Activated CD8-positive, alpha-beta T cell treated with anti-CD3 and anti-CD28 coated beads for 36 hours (primary cell): ENCODE measurements at regions not wholly inside any gene's neighbourhood (a gene's known extent, or its start where the extent isn't known, plus 50 kb on each side); places are given as distances from the start of the nearest gene placed in this dataset.

Source experiments
- ATAC-seq: fragments of 200-7000 bp; cut with Tn5 transposase; one replicate; pipeline ENCODE4 v1.10.0; 2021; ENCODE audit warnings: mild to moderate bottlenecking, moderate library complexity
- CTCF ChIA-PET: fragments of 350-600 bp; sonication (Branson Sonifier 250); formaldehyde crosslinking; loops from one replicate; lab custom pipeline; 2021; ENCODE audit warnings: antibody characterized with exemption; lab: Charles Lee
- POLR2A ChIA-PET: fragments of 350-600 bp; sonication (Branson Sonifier 250); formaldehyde crosslinking; loops from one replicate; lab custom pipeline; 2021; ENCODE audit warnings: antibody characterized with exemption; lab: Charles Lee
- DNase-seq: peaks from one replicate; pipeline ENCODE4 v3.0.0-alpha.2; 2020
- H3K27ac Mint-ChIP-seq: one replicate; pipeline ENCODE4 v1.8.0; 2021; ENCODE audit warnings: mild to moderate bottlenecking, mixed read lengths
- H3K27me3 Mint-ChIP-seq: one replicate; pipeline ENCODE4 v1.8.0; 2021; ENCODE audit warnings: mixed read lengths
- H3K36me3 Mint-ChIP-seq: one replicate; pipeline ENCODE4 v1.8.0; 2021; ENCODE audit warnings: low read depth, mixed read lengths
- H3K4me1 Mint-ChIP-seq: one replicate; pipeline ENCODE4 v1.8.0; 2021; ENCODE audit warnings: low read depth, mixed read lengths
- H3K4me3 Mint-ChIP-seq: one replicate; pipeline ENCODE4 v1.8.0; 2021; ENCODE audit warnings: mild to moderate bottlenecking, moderate library complexity, mixed read lengths
- H3K9me3 Mint-ChIP-seq: one replicate; pipeline ENCODE4 v1.8.0; 2021; ENCODE audit warnings: mixed read lengths
- intact Hi-C: fragments of 100-400 bp; cut with micrococcal nuclease; formaldehyde crosslinking; loops from one replicate; pipeline ENCODE4 v1.10.0; 2022
- TF ChIP-seq, protein P1 (sequence below): fragments of 200-600 bp; IDR thresholded peaks from one replicate; pipeline ENCODE4 v1.8.0; 2022; ENCODE audit warnings: antibody characterized with exemption, mild to moderate bottlenecking

DNA sequence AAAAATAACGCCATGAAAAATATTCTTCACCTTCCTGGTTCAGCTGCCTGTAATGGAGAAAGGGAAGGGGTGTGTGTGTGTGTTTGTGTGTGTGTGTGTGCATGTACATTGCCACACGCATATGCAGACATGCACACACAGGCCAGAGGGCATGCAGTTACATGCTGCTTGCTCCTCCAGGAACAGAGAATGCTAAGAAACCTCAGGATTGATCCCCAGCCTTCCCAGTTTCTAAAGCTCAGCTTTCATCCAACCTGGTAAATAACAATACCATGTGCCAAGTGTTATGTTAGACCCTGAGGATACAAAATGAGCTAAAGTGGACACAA is 241.7 kb downstream of the SPTSSA start:
- H3K27me3 Mint-ChIP-seq: peaks cover 10% of the 10 kb centered on the region
- ATAC-seq (no peak), DNase-seq (no peak)
- intact Hi-C loops: no loop called here
- H3K4me3 Mint-ChIP-seq: no peak overlapping the region
- POLR2A ChIA-PET: no interaction called here
- CTCF ChIA-PET: no interaction called here
- TF ChIP-seq, protein P1, sequence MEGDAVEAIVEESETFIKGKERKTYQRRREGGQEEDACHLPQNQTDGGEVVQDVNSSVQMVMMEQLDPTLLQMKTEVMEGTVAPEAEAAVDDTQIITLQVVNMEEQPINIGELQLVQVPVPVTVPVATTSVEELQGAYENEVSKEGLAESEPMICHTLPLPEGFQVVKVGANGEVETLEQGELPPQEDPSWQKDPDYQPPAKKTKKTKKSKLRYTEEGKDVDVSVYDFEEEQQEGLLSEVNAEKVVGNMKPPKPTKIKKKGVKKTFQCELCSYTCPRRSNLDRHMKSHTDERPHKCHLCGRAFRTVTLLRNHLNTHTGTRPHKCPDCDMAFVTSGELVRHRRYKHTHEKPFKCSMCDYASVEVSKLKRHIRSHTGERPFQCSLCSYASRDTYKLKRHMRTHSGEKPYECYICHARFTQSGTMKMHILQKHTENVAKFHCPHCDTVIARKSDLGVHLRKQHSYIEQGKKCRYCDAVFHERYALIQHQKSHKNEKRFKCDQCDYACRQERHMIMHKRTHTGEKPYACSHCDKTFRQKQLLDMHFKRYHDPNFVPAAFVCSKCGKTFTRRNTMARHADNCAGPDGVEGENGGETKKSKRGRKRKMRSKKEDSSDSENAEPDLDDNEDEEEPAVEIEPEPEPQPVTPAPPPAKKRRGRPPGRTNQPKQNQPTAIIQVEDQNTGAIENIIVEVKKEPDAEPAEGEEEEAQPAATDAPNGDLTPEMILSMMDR: no peak
- peaks cover 7% of the 10 kb centered on the region for H3K4me1 Mint-ChIP-seq
- H3K27ac Mint-ChIP-seq: no peak overlapping the region
- H3K36me3 Mint-ChIP-seq: no peaks in the 10 kb centered on the region
- H3K9me3 Mint-ChIP-seq: no peaks in the 10 kb centered on the region

DNA sequence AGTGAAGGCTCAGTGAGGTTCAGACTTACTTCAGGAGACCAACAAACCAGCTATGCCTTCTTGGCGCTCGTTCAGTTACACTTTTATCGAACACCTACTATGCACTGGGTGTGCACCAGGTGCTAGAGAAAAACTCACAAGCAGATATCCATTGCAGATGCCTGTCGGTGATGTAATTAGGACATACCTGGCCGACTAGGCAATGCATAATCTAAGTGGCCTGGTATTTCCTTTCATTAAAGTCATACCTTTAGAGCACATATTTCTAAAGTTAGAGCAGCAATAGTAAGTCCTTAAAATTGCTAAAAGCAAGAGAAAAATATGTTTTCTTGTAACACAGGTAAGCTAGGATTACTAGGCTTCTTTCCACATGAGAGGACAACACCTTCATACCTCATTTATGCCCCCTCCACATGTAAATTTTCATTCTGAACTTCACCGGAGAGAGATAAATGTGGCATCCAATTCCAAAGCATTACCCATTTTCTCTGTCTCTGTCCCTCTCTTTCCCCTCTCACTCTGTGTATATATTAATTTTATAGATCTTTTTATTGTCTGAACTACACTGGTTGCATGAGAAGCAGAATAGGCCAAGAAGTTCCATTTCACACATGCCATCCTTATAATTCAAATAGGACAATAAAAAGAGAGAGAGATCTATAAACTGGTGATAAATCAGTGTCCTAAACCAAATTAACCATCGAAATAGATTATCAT is 242.2 kb downstream of the SPTSSA start:
- intact Hi-C loops: no loop called here
- CTCF ChIA-PET: no interaction called here
- H3K4me1 Mint-ChIP-seq: peaks cover 7% of the 10 kb centered on the region
- POLR2A ChIA-PET: no interaction called here
- no peak overlapping the region for H3K4me3 Mint-ChIP-seq
- DNase-seq: no peak
- ATAC-seq: no peak
- H3K27me3 Mint-ChIP-seq: peaks cover 10% of the 10 kb centered on the region
- no peak overlapping the region for H3K27ac Mint-ChIP-seq
- TF ChIP-seq, protein P1: no peak
- H3K9me3 Mint-ChIP-seq: no peaks in the 10 kb centered on the region
- H3K36me3 Mint-ChIP-seq: no peaks in the 10 kb centered on the region

DNA sequence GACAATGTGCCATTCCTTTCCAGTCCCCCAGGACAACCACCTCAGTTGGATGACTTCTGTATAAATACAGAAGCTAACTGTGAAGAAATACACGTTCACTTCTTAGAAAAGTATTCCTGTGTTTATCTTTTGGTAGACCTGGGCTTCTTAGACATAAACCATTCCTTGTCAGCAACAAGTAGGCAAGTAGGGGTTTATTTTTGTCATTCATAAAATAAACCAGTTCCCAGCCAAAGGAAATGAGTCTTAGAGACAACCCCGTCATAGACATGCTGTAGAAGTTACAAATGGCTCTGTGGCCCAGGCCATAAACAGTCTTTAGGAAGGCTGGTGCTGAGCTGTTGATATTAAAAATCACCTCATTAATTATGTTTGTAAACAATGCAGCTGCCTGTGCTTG is 243.2 kb downstream of the SPTSSA start:
- peaks cover 7% of the 10 kb centered on the region for H3K4me1 Mint-ChIP-seq
- intact Hi-C loops: no loop called here
- CTCF ChIA-PET: interaction anchor here (0.8 kb wide), 1 partner anchor 11 kb away, joined by 3 read pairs; no protein-coding TSS in a partner anchor

DNA sequence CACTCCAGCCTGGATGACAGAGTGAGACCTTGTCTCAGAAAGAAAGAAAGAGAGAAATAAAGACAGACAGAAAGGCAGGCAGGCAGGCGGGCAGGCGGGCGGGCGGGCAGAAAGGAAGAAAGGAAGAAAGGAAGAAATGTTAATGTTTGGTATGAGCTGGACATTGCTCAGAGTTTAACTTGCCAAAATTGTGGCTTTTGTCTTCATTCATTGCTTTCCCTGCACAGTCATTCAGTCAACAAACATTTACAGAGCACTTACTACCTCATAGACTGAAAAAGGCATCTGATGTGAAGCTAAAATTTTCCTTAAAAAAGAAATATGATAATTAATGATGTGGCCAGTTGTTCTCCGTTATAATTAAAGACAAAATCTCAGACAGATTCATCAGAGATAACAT is 247.1 kb downstream of the SPTSSA start:
- intact Hi-C loops: no loop called here
- Mint-ChIP-seq H3K36me3 (no peaks in the 10 kb centered on the region), H3K27ac (no peak overlapping the region), H3K27me3 (peaks cover 9% of the 10 kb centered on the region), H3K4me1 (peaks cover 11% of the 10 kb centered on the region), H3K4me3 (no peak overlapping the region), H3K9me3 (no peaks in the 10 kb centered on the region)
- DNase-seq (no peak), ATAC-seq (no peak)
- CTCF ChIA-PET: interaction anchor here (1.2 to 2.5 kb wide), 2 partner anchors 10 to 13 kb away, joined by 3 to 7 read pairs; no protein-coding TSS in a partner anchor
- POLR2A ChIA-PET: interaction anchor here (0.6 kb wide), 1 partner anchor 202 kb away, joined by 3 read pairs; no protein-coding TSS in a partner anchor
- TF ChIP-seq, protein P1: no peak

More for the DNA sequence above, 243.2 kb downstream of the SPTSSA start:
- no peak overlapping the region for H3K4me3 Mint-ChIP-seq
- ATAC-seq: no peak
- H3K27me3 Mint-ChIP-seq: peaks cover 12% of the 10 kb centered on the region
- H3K9me3 Mint-ChIP-seq: no peaks in the 10 kb centered on the region
- H3K36me3 Mint-ChIP-seq: no peaks in the 10 kb centered on the region
- H3K27ac Mint-ChIP-seq: no peak overlapping the region
- no peak for DNase-seq
- TF ChIP-seq, protein P1: no peak
- POLR2A ChIA-PET: interaction anchor here (0.6 kb wide), 1 partner anchor 241 kb away, joined by 3 read pairs; no protein-coding TSS in a partner anchor

DNA sequence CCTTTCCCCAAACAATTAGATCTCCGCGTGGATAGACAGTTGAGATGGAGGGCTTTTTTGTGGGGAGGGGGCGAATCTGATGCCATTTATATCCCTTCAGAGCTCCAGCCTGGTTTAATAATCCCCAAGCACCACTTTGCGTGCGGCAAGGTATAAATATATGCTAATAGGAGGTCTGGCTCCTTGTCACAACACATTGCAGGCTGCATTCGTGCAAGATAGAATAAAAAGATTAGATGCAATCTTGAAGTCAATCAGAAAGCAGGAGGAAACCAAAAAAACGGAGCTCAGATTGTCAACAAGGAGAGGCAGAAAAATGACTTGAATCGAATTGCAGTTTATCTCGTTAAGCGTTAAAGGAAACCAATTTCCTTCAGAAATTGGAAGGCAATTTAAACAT is 248.7 kb downstream of the SPTSSA start:
- CTCF ChIA-PET: interaction anchor here (0.9 to 1.9 kb wide), 5 partner anchors 9 to 110 kb away, joined by 3 to 7 read pairs (median 3); no protein-coding TSS in a partner anchor
- POLR2A ChIA-PET: no interaction called here
- TF ChIP-seq, protein P1: no peak
- H3K27me3 Mint-ChIP-seq: peaks cover 13% of the 10 kb centered on the region
- intact Hi-C loops: no loop called here
- ATAC-seq (no peak), DNase-seq (no peak)
- no peak overlapping the region for H3K27ac Mint-ChIP-seq
- H3K36me3 Mint-ChIP-seq: no peaks in the 10 kb centered on the region
- peaks cover 11% of the 10 kb centered on the region for H3K4me1 Mint-ChIP-seq
- no peaks in the 10 kb centered on the region for H3K9me3 Mint-ChIP-seq
- no peak overlapping the region for H3K4me3 Mint-ChIP-seq
